HG02588 (cell line): ENCODE measurements at regions not wholly inside any gene's neighbourhood (a gene's known extent, or its start where the extent isn't known, plus 50 kb on each side); places are given as distances from the start of the nearest gene placed in this dataset.
"Not testable (repeated sequence)": the region's sequence is repeated elsewhere in the genome, so short reads cannot be mapped to it uniquely, and the experiment has no call there.

Experiments used
- ATAC-seq: cut with Tn5 transposase; IDR thresholded peaks from one replicate; pipeline ENCODE4 v1.9.1; 2021; ENCODE audit warnings: mild to moderate bottlenecking, moderate library complexity; ENCODE audit not compliant: unreplicated experiment

- no peak for ATAC-seq
Measured at GRCh38 chr2:182548031-182548950, 121.5 kb upstream of the PDE1A start.

GRCh38 chr2:182550234-182550633, 123.4 kb upstream of the PDE1A start:
- ATAC-seq: no peak

DNA sequence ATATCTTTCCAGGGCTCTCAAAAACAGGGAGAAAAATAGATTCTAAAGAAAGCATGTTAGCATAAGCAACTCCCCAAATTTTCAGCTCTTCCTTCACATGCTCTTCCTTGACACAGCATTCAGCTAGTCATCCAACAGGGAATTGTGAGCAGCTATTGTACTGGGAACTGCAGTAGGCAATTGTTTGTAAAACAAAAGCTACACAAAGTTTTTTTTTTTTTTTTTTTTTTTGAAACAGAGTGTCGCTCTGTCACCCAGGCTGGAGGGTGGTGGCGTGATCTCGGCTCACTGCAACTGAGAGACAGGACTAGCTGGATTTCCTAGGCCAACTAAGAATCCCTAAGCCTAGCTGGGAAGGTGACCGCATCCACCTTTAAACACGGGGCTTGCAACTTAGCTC, 125.4 kb upstream of the PDE1A start:
- ATAC-seq: not testable (repeated sequence)

DNA sequence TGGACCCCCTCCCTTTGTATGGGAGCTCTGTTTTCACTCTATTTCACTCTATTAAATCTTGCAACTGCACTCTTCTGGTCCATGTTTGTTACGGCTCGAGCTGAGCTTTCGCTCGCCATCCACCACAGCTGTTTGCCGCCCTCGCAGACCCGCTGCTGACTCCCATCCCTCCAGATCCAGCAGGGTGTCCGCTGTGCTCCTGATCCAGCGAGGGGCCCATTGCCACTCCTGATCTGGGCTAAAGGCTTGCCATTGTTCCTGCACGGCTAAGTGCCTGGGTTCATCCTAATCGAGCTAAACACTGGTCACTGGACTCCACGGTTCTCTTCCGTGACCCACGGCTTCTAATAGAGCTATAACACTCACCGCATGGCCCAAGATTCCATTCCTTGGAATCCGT, 125.9 kb upstream of the PDE1A start:
- not testable (repeated sequence) for ATAC-seq

DNA sequence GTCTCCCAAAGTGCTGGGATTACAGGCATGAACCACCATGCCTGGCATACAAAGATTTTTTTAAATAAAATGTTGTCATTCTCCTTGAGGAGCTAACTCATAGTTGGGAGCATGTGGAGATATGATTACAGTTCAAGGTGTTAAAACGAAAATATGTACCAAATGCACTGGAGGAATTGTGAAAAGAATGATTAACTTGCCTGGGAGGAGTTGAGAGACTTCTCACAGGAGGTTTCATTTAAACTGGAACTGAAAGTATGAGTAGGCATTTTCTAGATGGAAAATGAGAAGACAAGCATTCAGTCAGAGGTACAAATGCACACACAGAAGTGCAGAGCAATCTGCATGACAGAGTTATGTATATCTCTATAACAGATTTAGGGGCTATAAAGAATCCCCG, 126.6 kb upstream of the PDE1A start:
- peak; percentile 100 for ATAC-seq

GRCh38 chr2:182554950-182555349, 128.1 kb upstream of the PDE1A start:
- no peak for ATAC-seq

DNA sequence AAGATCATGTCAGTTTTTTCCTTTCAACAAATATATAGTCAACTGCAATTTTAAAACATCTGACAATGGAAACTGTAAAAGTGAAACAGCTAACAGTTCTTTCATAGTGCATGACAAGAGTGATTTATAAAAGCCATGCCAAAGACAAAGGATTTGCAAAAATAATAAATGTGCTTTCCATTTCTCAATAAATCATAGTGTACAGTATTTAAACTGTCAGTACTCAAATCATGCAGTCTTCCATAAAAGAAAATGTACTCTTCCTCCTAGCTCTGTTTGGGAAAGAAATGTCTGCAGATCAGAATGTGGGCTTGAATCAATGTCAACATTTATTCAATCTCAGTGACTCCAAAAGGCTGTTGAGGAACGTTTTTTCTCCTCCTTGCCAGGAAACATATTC, 131.7 kb upstream of the PDE1A start:
- ATAC-seq: no peak

GRCh38 chr2:182559623-182560022, 132.8 kb upstream of the PDE1A start:
- ATAC-seq: no peak

DNA sequence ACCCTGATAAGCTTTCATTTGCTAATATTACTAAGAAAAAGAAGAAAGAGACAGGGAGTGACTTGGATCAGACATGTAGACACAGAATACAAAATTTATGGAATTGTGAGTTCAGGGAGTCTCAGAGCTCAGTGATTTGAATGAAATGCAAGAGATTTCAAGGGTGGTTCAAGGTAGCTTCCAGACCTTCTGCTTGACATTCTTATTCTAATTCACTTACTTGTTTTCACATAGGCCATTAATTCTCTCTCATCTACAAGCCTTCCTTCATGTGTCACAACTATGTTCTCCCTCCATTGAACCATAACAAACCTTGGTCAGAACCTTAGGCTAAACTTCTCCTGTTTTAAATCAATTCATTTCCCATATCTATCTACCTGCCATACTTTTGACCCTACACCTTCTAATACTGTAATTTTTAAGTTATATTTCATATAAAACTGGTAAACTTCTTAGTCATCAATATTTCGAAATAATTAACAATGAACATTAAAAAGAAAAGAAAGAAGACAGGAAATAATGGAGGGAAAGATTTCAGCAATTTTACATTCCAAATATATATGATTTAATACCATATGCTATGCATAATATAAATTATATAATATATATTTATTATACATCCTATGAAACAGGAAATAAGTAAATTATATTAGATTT, 139.2 kb upstream of the PDE1A start:
- no peak for ATAC-seq

DNA sequence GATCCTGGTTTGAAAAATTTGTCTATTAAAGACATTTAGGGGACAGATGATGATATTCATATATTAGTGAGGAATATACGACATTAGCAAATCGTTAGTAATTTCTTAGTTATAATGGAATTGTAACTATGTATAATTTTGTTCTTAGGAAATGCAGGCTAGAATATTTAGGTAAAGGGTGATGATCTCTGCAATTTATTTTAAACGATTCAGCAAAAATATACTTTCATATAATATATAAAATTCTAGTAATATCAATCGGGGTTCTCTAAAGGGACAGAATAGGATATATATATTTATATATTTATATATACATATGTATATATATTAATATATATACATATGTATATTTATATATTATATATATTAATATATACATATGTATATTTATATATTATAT, 142.5 kb upstream of the DNAJC10 start:
- no peak for ATAC-seq

GRCh38 chr2:182577816-182578215, 138.2 kb upstream of the DNAJC10 start:
- no peak for ATAC-seq

- ATAC-seq: no peak
Measured at GRCh38 chr2:182581196-182581935, 134.7 kb upstream of the DNAJC10 start.

DNA sequence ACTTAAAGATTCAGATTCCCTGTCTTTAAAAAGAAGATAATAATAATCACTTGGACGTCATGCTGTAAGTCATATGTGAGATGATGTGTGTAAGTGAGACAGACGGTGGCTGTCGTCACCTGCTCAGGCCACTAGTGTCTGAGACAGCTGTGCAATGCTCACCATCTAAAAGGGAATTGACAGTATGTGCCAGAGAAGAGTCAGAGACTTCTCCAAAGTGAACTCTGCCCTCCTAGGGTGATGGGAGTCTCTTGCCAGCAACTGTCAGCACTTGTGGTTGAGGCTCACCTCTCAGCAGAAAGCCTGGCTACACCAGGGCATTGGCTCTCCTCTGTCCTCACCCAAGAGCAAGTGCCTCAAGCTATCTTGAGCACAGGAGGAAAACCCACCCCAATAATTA, 131.6 kb upstream of the DNAJC10 start:
- ATAC-seq: no peak

GRCh38 chr2:182585001-182585400, 131.1 kb upstream of the DNAJC10 start:
- ATAC-seq: no peak

DNA sequence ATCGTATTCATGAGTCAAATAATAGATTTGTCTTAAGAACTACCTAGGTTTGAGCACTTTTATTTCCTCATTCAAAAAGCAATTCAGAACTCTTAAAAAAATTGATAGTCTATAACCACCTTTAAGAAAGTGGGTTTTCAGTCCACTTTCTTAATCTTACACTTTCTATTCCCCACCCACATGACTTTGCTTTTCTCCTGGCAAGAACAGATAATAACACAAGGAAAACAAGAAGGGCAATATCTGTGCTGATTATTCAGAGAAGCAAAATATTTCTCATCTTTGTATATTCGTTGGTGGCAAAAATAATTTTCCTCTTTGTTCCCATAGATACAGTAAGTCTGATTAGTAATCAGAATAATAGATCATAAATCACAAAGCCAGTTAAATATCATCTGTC, 130.6 kb upstream of the DNAJC10 start:
- no peak for ATAC-seq

GRCh38 chr2:182586426-182586825, 129.6 kb upstream of the DNAJC10 start:
- peak; percentile 66 for ATAC-seq

GRCh38 chr2:182587831-182588230, 128.2 kb upstream of the DNAJC10 start:
- ATAC-seq: no peak

DNA sequence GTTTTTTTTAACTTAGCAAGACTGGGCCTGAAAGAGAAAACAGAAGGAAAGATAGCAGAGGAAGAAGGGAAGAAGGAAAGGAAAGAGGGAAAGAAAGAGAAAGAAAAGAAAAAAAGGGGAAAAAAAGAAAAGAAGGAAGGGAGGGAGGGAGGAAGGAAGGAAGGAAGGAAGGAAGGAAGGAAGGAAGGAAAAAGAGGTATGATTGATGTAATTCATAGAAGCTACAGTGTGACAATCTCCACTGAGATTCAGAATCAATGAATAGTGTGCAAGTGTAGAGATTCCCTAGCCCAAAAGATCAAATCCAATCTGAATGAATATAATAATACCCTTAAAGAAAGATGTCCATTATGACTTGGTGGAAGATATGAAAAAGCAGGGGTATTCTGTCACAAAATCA, 126.9 kb upstream of the DNAJC10 start:
- no peak for ATAC-seq

DNA sequence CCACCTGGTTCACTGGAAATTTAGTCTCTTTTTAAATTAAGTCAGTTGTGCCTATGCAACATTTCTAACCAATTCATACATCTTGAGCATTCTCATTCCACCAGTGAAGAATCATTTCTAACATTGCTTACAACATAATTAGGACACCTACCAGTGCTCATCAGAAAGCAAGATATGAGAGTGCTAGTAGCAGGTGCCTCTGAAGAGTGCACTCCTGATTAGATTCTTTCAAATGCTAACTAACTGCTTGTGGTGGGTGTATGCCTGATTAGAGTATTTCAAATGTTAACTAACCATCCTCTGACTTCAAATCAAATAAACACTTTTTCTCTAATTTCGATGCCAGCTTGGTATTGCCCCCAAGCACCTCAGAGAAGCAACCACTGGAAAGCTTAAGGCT, 124.3 kb upstream of the DNAJC10 start:
- no peak for ATAC-seq

DNA sequence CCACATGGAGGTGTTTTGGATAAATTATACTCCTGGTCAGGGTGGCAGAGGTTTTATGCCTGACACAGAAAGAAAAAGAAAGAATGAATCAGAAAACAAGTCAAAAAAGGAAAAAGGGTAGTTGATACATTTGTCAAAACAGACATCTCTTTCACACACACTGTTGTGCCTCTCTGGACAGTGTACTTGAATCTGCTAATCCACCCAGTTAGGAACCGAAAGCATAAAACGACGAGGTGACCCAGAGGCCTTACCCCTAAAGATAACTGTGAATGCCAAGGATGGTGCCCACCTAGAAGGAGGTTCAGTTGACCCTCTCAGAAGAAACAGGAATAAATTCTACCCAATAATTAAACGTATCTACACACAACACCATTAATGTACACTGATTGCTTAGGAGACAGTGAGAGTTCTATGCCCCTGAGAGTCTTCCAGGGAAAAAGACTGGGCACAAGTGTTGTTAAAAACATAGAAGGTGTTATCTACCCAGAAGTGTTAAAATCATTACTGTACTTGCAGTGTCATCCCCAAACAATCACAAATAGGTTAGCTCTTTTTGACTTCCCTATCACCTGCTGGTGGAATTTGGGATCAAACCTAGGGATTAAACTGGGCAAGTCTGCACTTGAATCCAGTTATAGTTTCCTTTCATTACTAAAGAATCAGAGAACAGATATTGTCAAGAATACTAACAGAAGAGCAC, 123.2 kb upstream of the DNAJC10 start:
- no peak for ATAC-seq

GRCh38 chr2:182593394-182593975, 122.6 kb upstream of the DNAJC10 start:
- ATAC-seq: no peak
